WTC11 (cell line): ENCODE measurements at regions not wholly inside any gene's neighbourhood (a gene's known extent, or its start where the extent isn't known, plus 50 kb on each side); places are given as distances from the start of the nearest gene placed in this dataset.

ENCODE experiments used
- CREB1 ChIP-seq: sonication (generic); formaldehyde crosslinking; IDR thresholded peaks from 2 replicates; pipeline ENCODE4 v1.8.0; 2023; ENCODE audit warnings: mild to moderate bottlenecking, missing genetic modification reagents
- CTCF ChIP-seq: fragments of 200-600 bp; IDR thresholded peaks from 2 replicates; pipeline ENCODE4 v1.8.0; 2022; ENCODE audit warnings: antibody characterized with exemption
- MAX ChIP-seq: sonication (generic); formaldehyde crosslinking; IDR thresholded peaks from 2 replicates; pipeline ENCODE4 v1.8.0; 2022; ENCODE audit warnings: mild to moderate bottlenecking, missing genetic modification reagents
- TF ChIP-seq, protein P1 (sequence below): sonication (generic); formaldehyde crosslinking; IDR thresholded peaks from 2 replicates; pipeline ENCODE4 v1.8.1; 2023; ENCODE audit warnings: mild to moderate bottlenecking, missing genetic modification reagents
- TF ChIP-seq, protein P2 (sequence below): sonication (generic); formaldehyde crosslinking; IDR thresholded peaks from 2 replicates; pipeline ENCODE4 v1.8.1; 2022; ENCODE audit warnings: mild to moderate bottlenecking, missing genetic modification reagents, moderate library complexity, borderline replicate concordance

GRCh38 chr15:70519616-70520015 is 243.7 kb downstream of the UACA start:
- TF ChIP-seq CTCF = no peak
- TF ChIP-seq MAX (CRISPR knock-in tag) = no peak
- TF ChIP-seq CREB1 (CRISPR knock-in tag) = no peak
- TF ChIP-seq, protein P1, sequence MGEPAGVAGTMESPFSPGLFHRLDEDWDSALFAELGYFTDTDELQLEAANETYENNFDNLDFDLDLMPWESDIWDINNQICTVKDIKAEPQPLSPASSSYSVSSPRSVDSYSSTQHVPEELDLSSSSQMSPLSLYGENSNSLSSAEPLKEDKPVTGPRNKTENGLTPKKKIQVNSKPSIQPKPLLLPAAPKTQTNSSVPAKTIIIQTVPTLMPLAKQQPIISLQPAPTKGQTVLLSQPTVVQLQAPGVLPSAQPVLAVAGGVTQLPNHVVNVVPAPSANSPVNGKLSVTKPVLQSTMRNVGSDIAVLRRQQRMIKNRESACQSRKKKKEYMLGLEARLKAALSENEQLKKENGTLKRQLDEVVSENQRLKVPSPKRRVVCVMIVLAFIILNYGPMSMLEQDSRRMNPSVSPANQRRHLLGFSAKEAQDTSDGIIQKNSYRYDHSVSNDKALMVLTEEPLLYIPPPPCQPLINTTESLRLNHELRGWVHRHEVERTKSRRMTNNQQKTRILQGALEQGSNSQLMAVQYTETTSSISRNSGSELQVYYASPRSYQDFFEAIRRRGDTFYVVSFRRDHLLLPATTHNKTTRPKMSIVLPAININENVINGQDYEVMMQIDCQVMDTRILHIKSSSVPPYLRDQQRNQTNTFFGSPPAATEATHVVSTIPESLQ (CRISPR knock-in tag) = no peak
- TF ChIP-seq, protein P2, sequence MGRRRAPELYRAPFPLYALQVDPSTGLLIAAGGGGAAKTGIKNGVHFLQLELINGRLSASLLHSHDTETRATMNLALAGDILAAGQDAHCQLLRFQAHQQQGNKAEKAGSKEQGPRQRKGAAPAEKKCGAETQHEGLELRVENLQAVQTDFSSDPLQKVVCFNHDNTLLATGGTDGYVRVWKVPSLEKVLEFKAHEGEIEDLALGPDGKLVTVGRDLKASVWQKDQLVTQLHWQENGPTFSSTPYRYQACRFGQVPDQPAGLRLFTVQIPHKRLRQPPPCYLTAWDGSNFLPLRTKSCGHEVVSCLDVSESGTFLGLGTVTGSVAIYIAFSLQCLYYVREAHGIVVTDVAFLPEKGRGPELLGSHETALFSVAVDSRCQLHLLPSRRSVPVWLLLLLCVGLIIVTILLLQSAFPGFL = no peak
